ENCODE measurements at regions not wholly inside any gene's neighbourhood (a gene's known extent, or its start where the extent isn't known, plus 50 kb on each side); places are given as distances from the start of the nearest gene placed in this dataset.

DNA sequence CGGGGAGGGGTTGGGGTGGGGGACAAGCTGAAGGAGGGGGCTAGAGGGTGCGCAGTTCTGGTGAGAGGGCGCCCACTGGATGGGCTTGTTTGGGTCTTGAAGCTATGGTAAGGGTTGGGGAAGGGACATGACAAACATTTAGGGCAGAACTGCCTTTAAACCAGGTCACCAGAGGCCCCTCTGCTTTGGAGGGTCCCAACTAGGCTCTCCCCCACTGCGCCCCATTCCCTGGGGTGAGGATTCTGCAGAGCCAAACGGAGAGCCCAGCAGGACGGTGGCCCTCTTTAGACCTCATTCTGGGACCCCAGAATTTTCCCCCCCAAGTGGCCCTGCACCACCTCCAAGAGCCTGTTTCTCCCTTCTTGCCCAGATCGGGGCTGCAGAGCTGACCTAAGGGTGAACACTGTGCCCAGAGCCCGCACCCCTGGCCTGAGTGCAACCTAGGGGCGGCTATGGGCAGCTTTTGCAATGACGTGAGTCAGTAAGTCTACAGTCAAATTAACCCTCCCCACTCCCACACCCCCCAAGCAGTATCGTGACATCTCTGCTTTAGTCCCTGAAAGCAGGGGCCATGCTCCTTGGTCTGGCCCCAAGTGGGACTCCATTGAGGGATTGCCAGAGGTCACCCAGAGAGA is 593.8 kb downstream of the MATN1 start:
- TF ChIP-seq POLR2A (IDR thresholded peaks at IDR 0.05; ENCODE audit: low read depth, low read length) = no peak
- DNase-seq (ENCODE audit: insufficient read length, low spot score) = no peak
- no peak for FAIRE-seq

DNA sequence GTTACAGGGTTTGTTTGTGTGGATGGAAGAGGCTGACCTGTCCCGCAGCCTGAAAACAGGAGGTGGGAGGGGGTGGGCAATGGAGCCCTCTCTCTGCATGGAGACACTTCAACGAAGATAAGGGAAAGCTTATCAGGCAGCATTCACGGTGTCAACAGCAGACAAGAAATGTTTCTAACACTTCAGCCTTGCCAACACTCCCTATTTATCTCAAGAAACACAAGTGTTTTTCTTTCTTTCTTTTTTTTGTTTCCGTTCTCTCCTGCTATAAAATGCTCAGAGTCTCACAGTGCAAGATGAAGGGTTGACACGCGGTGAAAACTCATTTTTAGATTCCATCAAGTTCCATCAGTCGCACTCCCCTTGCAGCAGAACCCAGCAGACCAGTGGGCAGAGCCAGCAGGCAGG is 594.4 kb downstream of the MATN1 start:
- FAIRE-seq (no peak), DNase-seq (ENCODE audit: insufficient read length, low spot score) (no peak)
- no peak for TF ChIP-seq POLR2A (IDR thresholded peaks at IDR 0.05; ENCODE audit: low read depth, low read length)

DNA sequence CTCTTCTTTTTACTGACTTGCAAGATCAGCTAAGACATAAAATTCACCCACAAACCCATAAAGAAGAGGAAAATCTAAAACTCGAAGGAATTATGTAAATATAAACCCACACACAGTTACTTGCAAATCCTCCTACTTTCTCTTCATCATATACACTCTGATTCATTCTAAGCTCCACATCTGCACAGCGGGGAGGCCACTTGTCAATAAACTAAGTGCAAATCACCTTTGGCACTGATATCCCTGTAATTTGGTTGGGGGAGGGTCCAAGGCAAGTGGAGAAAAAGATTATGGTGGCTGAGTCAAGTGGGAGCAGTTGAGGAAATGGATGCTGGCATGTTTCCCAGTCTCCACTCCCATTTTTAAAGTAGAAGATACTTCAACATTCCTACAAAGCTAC is 596.5 kb downstream of the MATN1 start:
- no peak for TF ChIP-seq POLR2A (IDR thresholded peaks at IDR 0.05; ENCODE audit: low read depth, low read length)
- no peak for FAIRE-seq
- no peak for DNase-seq (ENCODE audit: insufficient read length, low spot score)

DNA sequence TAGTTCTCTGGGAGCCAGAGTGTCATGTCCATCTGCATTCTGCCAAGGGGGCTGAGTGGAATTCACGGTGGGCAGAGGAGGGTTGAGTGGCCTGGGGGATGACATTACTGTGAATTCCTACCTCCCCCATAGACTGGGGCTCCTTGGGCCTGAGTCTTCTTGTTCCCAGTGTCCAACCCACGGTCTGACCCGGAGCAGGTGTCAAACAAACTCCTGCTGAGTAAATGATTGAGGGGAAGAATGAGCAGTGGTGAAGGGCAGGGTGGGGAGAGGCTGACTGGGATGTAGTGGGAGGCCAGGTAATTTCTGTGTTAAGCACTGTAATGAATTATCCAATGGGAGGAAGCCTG is 597.6 kb downstream of the MATN1 start:
- no peak for TF ChIP-seq POLR2A (IDR thresholded peaks at IDR 0.05; ENCODE audit: low read depth, low read length)
- no peak for DNase-seq (ENCODE audit: insufficient read length, low spot score)
- FAIRE-seq = no peak

DNA sequence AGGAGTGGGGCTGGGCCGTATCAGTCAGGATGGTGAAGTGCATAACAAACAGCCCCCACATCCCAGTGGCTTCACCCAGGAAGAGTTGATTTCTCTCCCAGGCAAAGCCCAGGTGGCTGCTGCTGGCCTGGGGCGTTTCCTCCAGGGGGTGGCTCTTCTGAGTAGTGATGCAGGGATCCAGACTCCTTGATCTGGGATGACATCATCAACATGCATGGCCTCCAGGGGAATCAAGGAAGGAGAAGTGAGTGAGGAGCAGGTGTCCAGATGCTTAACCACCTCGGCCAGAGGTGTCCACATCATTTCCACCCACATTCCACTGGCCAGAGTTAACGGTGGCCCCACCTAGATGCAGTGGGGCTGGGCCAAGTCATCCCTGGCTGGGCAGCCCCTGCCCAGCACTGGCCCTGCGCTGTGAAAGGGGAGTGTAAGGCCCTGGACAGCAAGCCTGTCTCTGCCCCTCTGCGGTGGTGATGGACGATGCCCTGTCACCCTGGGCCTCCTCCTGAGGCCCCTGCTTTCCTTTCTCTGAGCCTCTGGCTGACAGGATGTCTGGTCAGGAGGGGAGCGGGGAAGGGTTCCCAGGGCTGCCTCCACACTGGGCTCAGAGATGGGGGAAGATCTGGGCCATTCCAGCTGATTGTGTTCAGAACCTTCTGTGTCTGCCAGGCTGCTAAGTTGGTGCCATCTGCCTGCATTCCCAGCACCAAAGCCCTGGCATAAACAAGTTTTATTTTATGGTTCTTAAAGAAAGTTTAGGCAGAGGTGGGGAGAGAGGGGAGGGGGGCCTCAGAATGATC is 598.2 kb downstream of the MATN1 start:
- DNase-seq (ENCODE audit: insufficient read length, low spot score) (no peak), FAIRE-seq (no peak)
- no peak for TF ChIP-seq POLR2A (IDR thresholded peaks at IDR 0.05; ENCODE audit: low read depth, low read length)

DNA sequence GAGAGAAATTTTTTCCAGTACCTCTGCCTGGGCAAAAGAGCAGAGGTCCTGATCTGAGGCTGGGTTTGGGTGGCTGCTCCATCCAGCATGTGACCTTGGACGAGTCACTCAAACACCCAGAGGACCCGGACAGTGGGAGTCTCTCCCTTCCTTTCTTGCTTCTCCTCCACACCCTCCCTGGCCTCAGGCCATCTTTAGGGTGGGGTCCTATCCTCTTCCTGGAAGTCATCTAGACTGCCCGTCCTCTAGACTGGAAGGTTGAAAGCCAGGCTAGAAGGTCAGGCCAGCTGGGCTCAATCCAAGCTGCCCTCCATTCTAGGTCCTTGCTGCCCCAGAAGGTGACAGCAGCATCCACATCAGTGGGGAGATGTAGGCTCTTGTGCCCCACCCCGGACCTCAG is 599.5 kb downstream of the MATN1 start:
- DNase-seq (ENCODE audit: insufficient read length, low spot score) (no peak), FAIRE-seq (no peak)
- TF ChIP-seq POLR2A (IDR thresholded peaks at IDR 0.05; ENCODE audit: low read depth, low read length) = no peak

DNA sequence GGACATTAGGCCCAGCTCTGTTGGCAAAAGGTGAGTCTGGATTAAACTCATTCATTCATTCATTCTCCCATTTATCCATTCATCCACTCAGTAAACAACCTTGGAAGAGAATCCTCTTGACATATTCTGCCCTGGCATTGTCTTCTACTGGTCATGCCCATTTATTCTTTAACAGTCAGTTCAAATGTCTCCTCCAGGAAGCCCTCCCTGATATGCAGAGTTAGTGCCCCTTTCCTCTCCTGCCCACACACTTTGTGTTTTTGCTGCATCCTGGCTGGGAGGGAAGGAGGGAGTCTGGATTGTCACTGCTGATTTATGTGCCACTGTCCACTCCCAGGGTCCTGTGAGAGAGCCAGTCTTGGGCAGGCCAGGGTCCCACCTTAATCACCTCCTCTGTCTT is 600.3 kb downstream of the MATN1 start:
- no peak for TF ChIP-seq POLR2A (IDR thresholded peaks at IDR 0.05; ENCODE audit: low read depth, low read length)
- no peak for DNase-seq (ENCODE audit: insufficient read length, low spot score)
- FAIRE-seq = no peak

DNA sequence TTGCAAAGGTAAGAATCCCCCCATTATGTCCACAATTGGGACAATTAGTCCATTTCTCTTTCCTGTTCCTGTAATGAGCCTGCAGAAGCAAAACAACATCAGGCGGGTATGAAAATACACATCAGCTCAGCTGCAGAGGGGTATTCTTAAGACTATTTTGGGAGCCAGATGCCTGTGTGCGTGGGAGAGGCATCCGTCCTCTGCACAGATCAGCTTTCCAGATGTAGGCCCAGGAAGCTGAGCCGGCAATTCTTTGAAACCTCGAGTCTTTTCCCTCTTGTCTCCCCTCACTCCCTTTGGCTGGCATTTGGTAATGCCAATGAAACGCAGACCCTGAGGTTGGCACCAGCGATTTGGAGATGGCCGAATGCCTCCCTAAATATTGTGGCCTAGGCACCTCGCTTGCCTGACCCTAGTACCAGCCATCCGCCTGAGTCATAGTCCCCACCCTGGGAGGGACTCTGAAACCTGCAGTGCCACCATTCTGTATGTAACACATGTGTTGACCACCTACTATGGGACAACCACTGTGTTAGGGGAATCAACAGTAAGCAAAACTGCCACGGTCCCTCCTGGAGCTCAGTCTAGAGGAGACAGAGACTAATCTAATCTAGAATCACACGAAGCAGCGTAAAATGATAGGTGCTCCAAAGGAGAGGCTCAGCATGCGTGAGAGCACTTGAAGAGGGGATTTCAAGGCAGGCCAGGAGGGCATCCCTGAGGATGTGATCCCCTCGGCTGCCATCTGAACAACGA is 603.0 kb downstream of the MATN1 start:
- no peak for TF ChIP-seq POLR2A (IDR thresholded peaks at IDR 0.05; ENCODE audit: low read depth, low read length)
- FAIRE-seq = no peak

DNA sequence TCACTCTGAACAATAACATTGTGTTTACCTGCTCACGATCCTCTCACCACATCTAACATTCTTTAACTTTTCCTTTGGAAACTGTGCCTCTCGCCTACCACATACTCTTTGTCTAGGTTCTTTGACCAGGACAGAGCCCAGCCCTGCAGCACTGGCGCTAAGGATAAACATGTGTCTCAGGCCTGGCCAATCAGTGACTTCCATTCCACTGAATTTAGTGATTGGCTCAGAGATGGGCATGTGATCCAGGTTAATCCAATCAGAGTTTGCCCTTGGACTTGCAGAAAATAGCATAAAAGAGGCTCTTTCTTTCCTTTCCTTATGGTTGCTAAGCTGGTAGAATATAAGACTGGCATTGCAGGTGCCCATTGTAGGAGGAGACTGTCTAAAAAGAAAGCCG is 605.7 kb downstream of the MATN1 start:
- FAIRE-seq = no peak
- TF ChIP-seq POLR2A (IDR thresholded peaks at IDR 0.05; ENCODE audit: low read depth, low read length) = no peak
- no peak for DNase-seq (ENCODE audit: insufficient read length, low spot score)

More for the DNA sequence above, 603.0 kb downstream of the MATN1 start:
- no peak for DNase-seq (ENCODE audit: insufficient read length, low spot score)

DNA sequence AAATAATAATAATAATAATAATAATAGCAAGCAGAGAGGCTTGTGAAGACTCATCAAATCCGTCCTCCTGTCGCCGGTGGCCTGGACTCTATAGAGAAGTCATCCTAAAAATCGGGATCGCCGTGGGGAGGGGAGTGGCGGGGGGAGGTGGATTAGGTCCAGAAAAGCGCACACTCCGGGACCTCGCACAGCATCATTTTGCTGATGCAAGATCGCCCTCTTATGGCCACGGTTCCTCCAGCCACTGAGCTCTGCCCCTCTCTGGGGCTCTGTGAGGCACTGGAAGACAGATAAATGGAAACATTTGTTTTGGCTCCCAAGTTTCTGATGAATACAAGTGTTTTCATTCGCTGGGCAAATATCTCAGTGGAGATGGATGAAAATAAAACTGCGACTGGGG is 612.0 kb downstream of the MATN1 start:
- DNase-seq (ENCODE audit: insufficient read length, low spot score) = peak; percentile 42
- no peak for FAIRE-seq
- no peak for TF ChIP-seq POLR2A (IDR thresholded peaks at IDR 0.05; ENCODE audit: low read depth, low read length)

DNA sequence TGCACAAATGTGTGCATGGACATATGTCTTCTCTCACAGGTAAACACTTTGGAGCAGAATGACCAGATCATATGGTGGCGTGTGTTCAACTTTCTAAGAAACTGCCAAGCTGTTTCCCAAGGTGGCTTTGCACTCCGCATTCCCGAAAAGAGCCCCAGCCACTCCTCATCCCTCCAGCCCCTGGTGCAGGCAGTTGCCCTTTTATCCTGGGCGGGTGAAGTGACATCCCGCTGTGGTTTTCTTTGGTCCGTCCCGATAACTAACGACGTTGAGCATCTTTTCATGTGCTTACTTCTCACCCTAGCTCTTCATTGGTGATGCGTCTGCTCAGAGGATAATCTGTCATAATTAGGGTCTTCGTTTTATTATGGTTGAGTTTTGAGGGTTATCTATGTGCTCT is 612.5 kb downstream of the MATN1 start:
- TF ChIP-seq POLR2A (IDR thresholded peaks at IDR 0.05; ENCODE audit: low read depth, low read length) = no peak
- DNase-seq (ENCODE audit: insufficient read length, low spot score) (no peak), FAIRE-seq (no peak)

DNA sequence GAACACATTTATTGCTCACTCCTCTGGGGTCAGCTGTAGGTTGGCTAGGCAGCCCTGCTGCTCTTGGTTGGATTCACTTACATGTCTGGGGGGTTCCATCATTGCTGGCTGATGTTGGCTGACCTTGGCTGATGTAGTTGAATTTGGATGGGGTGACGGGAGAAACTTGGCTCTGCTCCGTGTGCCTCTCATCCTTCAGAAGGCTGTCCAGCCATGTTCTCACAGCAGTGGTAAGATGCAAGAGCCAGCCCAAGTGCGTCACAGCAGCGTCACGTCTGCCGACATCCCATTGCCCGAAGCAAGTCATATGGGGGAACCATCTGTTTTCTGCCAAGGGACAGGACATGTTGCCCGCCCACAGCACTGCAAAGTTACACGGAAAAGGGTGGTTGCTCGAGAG is 613.5 kb downstream of the MATN1 start:
- no peak for TF ChIP-seq POLR2A (IDR thresholded peaks at IDR 0.05; ENCODE audit: low read depth, low read length)
- DNase-seq (ENCODE audit: insufficient read length, low spot score) = no peak
- no peak for FAIRE-seq

DNA sequence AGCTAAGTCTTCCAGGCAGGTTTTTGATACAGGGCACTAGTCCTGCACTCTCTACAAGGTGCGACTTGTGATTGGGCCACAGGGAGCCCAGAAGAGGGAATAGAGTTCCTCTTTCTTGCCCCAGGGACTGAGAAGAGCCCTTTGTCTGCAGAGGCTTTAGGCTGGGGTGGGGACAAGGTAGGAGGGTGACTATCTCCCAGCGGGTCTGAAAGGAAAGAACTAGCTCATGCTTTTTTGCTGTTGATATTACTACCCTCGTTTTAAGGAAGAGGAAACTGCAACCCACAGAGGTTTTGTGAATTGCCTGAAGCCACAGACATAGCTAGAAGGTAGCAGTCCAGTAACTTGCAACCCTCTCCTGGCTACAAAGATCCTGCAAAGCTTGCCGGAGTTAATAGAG is 615.2 kb downstream of the MATN1 start:
- TF ChIP-seq POLR2A (IDR thresholded peaks at IDR 0.05; ENCODE audit: low read depth, low read length) = no peak
- FAIRE-seq (no peak), DNase-seq (ENCODE audit: insufficient read length, low spot score) (no peak)

DNA sequence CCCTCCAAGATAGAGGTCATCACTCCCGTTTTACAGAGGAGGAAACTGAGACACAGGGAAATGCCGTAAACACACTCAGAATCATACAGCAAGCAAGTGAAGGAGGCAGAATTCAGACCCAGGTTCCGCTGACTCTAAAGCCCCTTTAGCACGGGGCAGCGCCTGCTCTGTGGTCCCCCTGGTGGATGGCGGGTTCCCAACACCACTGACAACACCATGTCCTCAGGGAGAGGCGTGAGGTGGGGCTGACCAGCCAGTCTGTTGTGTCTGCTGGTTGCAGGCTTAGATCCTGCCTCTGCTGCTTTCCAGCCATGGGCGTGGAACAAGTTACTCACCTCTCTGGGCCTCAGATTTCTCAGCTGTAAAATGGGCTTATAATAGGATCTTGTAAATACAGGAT is 617.3 kb downstream of the MATN1 start:
- FAIRE-seq = no peak
- DNase-seq (ENCODE audit: insufficient read length, low spot score) = no peak

DNA sequence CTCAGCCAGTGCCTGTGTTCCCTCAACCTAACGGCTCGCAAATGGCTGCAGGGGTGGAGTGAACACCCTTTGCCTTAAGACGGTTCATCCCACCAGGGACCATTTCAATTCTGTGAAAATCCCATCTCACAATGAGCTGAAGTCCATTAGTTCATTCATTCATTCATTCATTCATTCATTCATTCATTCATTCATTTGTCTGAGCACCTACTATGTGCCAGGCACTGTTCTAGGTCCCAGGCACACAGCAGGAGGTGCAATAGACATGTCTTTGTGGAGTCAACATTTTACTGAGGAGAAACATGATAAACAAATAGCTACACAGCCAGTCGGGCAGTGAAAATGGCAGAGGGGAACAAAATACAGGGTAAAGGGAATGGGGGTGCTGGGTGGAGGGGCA is 618.8 kb downstream of the MATN1 start:
- FAIRE-seq (no peak), DNase-seq (ENCODE audit: insufficient read length, low spot score) (no peak)
- TF ChIP-seq POLR2A (IDR thresholded peaks at IDR 0.05; ENCODE audit: low read depth, low read length) = no peak

More for the DNA sequence above, 617.3 kb downstream of the MATN1 start:
- TF ChIP-seq POLR2A (IDR thresholded peaks at IDR 0.05; ENCODE audit: low read depth, low read length) = no peak

All from H54 (cell line).